GM23338 (cell line): ENCODE measurements at regions not wholly inside any gene's neighbourhood (a gene's known extent, or its start where the extent isn't known, plus 50 kb on each side); places are given as distances from the start of the nearest gene placed in this dataset.

Source experiments
- CREB1 ChIP-seq: fragments of 250-450 bp; sonication (Bioruptor Pico); IDR thresholded peaks from 2 replicates; pipeline ENCODE4 v1.5.0; 2020; ENCODE audit warnings: low read depth, mild to moderate bottlenecking, moderate library complexity
- EZH2 ChIP-seq: fragments of 200-600 bp; sonication (generic); IDR thresholded peaks from one replicate; pipeline ENCODE4 v1.8.0; 2017; ENCODE audit warnings: antibody characterized with exemption, mild to moderate bottlenecking, low read depth; ENCODE audit not compliant: unreplicated experiment
- JUNB ChIP-seq: IDR thresholded peaks from one replicate; pipeline ENCODE4 v1.6.1; 2016; ENCODE audit warnings: antibody characterized with exemption; ENCODE audit not compliant: unreplicated experiment
- POLR2AphosphoS5 ChIP-seq: IDR thresholded peaks from 2 replicates; pipeline ENCODE4 v1.6.1; 2016; ENCODE audit warnings: antibody characterized with exemption, low read depth
- STAT1 ChIP-seq: IDR thresholded peaks from one replicate; pipeline ENCODE4 v1.6.1; 2016; ENCODE audit warnings: antibody characterized with exemption; ENCODE audit not compliant: unreplicated experiment
- ZNF114 ChIP-seq: fragments of 250-450 bp; sonication (Bioruptor Pico); IDR thresholded peaks from 2 replicates; pipeline ENCODE4 v1.5.0; 2020; ENCODE audit warnings: mild to moderate bottlenecking, moderate library complexity
- TF ChIP-seq, protein P1 (sequence below), 2 experiments: fragments of 200-600 bp in 1 of 2; sonication (generic) in 1 of 2; conservative IDR thresholded peaks; 2 replicates each; pipeline versions ENCODE4 v1.5.1 to v1.6.1; 2016 to 2017; ENCODE audit warnings: antibody characterized with exemption in 2 of 2, low read depth in 2 of 2, mild to moderate bottlenecking in 2 of 2, moderate library complexity in 1 of 2
- TF ChIP-seq, protein P2 (sequence below): IDR thresholded peaks from one replicate; pipeline ENCODE4 v1.6.1; 2018; ENCODE audit warnings: antibody characterized with exemption; ENCODE audit not compliant: unreplicated experiment

DNA sequence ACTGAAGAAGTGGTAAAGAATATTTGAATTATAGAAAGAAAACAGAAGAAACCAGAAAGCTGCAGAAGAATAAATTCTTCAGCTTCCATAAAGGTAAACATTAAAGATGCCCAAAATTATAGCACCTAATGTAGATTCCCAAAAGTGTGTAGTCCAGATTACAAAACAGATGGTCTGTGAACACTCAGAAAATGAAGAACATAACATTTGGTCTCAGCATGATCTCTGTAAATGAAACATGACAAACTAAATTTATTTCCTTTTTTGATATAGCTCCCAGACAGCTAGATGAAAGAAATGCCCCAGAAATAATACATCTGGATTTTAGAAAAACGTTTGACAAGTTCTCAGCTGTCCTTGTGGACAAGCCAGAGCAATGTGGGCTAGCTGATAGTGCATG, 794.2 kb upstream of the NXPH2 start:
- TF ChIP-seq, protein P1, sequence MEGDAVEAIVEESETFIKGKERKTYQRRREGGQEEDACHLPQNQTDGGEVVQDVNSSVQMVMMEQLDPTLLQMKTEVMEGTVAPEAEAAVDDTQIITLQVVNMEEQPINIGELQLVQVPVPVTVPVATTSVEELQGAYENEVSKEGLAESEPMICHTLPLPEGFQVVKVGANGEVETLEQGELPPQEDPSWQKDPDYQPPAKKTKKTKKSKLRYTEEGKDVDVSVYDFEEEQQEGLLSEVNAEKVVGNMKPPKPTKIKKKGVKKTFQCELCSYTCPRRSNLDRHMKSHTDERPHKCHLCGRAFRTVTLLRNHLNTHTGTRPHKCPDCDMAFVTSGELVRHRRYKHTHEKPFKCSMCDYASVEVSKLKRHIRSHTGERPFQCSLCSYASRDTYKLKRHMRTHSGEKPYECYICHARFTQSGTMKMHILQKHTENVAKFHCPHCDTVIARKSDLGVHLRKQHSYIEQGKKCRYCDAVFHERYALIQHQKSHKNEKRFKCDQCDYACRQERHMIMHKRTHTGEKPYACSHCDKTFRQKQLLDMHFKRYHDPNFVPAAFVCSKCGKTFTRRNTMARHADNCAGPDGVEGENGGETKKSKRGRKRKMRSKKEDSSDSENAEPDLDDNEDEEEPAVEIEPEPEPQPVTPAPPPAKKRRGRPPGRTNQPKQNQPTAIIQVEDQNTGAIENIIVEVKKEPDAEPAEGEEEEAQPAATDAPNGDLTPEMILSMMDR (conservative IDR thresholded peaks at IDR 0.05; ENCODE audit: low read depth in 2 of 2): no peak
- TF ChIP-seq POLR2AphosphoS5: no peak
- no peak for TF ChIP-seq STAT1
- no peak for TF ChIP-seq EZH2
- no peak for TF ChIP-seq CREB1 (CRISPR knock-in tag)
- TF ChIP-seq, protein P2, sequence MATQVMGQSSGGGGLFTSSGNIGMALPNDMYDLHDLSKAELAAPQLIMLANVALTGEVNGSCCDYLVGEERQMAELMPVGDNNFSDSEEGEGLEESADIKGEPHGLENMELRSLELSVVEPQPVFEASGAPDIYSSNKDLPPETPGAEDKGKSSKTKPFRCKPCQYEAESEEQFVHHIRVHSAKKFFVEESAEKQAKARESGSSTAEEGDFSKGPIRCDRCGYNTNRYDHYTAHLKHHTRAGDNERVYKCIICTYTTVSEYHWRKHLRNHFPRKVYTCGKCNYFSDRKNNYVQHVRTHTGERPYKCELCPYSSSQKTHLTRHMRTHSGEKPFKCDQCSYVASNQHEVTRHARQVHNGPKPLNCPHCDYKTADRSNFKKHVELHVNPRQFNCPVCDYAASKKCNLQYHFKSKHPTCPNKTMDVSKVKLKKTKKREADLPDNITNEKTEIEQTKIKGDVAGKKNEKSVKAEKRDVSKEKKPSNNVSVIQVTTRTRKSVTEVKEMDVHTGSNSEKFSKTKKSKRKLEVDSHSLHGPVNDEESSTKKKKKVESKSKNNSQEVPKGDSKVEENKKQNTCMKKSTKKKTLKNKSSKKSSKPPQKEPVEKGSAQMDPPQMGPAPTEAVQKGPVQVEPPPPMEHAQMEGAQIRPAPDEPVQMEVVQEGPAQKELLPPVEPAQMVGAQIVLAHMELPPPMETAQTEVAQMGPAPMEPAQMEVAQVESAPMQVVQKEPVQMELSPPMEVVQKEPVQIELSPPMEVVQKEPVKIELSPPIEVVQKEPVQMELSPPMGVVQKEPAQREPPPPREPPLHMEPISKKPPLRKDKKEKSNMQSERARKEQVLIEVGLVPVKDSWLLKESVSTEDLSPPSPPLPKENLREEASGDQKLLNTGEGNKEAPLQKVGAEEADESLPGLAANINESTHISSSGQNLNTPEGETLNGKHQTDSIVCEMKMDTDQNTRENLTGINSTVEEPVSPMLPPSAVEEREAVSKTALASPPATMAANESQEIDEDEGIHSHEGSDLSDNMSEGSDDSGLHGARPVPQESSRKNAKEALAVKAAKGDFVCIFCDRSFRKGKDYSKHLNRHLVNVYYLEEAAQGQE: no peak
- TF ChIP-seq ZNF114: no peak
- TF ChIP-seq JUNB: no peak
